Vagina (tissue), 2 donors: ENCODE measurements at regions not wholly inside any gene's neighbourhood (a gene's known extent, or its start where the extent isn't known, plus 50 kb on each side); places are given as distances from the start of the nearest gene placed in this dataset.

Experiments used
- POLR2A ChIP-seq, 2 donors: fragments of 450-650 bp; IDR thresholded peaks; one replicate each; pipeline ENCODE4 v1.6.1; 2017; ENCODE audit warnings: antibody characterized with exemption in 2 of 2, mild to moderate bottlenecking in 2 of 2, moderate library complexity in 2 of 2
- POLR2AphosphoS5 ChIP-seq, 2 donors: sonication (generic); formaldehyde crosslinking; IDR thresholded peaks; one replicate each; pipeline ENCODE4 v1.9.0; 2017; ENCODE audit warnings: antibody characterized with exemption in 2 of 2, mild to moderate bottlenecking in 2 of 2, low read depth in 1 of 2; ENCODE audit not compliant: insufficient read depth in 1 of 2
- TF ChIP-seq, protein P1 (sequence below), 3 experiments: fragments of 450-650 bp in 2 of 3; fragments of 200-600 bp in 1 of 3; sonication (generic) in 1 of 3; IDR thresholded peaks; one replicate each; pipeline ENCODE4 v1.5.1; 2017 to 2019; ENCODE audit warnings: antibody characterized with exemption in 3 of 3, mild to moderate bottlenecking in 2 of 3, moderate library complexity in 2 of 3

DNA sequence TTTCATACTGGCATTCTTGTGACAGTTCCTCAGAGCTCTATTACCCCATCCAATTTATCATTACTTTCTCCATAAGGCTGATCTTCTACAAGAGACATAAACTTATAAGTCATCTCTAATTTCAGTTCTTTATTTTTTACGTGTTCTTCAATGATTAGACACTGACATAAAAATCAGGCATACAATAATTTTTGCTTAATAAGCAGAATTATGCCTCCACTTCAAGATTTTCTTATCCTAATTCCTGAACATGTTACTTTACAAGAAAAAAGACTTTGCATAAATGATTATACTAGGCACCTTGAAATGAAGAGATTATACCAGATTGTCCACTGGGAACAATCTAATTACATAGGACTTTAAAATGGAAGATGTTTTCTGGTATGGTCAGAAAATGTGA lies 1304.5 kb upstream of the SLC39A10 start:
- TF ChIP-seq, protein P1, sequence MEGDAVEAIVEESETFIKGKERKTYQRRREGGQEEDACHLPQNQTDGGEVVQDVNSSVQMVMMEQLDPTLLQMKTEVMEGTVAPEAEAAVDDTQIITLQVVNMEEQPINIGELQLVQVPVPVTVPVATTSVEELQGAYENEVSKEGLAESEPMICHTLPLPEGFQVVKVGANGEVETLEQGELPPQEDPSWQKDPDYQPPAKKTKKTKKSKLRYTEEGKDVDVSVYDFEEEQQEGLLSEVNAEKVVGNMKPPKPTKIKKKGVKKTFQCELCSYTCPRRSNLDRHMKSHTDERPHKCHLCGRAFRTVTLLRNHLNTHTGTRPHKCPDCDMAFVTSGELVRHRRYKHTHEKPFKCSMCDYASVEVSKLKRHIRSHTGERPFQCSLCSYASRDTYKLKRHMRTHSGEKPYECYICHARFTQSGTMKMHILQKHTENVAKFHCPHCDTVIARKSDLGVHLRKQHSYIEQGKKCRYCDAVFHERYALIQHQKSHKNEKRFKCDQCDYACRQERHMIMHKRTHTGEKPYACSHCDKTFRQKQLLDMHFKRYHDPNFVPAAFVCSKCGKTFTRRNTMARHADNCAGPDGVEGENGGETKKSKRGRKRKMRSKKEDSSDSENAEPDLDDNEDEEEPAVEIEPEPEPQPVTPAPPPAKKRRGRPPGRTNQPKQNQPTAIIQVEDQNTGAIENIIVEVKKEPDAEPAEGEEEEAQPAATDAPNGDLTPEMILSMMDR (IDR thresholded peaks at IDR 0.05), result no peak
- no peak for TF ChIP-seq POLR2AphosphoS5 (IDR thresholded peaks at IDR 0.05; ENCODE audit: insufficient read depth in 1 of 2, low read depth in 1 of 2)
- no peak for TF ChIP-seq POLR2A (IDR thresholded peaks at IDR 0.05)
